SK-N-SH (cell line): ENCODE measurements at regions not wholly inside any gene's neighbourhood (a gene's known extent, or its start where the extent isn't known, plus 50 kb on each side); places are given as distances from the start of the nearest gene placed in this dataset.

Experiments
- CTCF ChIP-seq: fragments of 200-600 bp; sonication (generic); IDR thresholded peaks from 2 replicates; pipeline ENCODE4 v1.6.1; 2017; ENCODE audit warnings: antibody characterized with exemption, mild to moderate bottlenecking, moderate library complexity
- EP300 ChIP-seq, 2 experiments: IDR thresholded peaks; 2 replicates each; pipeline versions ENCODE4 v1.4.0 to v1.6.1; 2012; ENCODE audit warnings: borderline replicate concordance in 1 of 2, low read depth in 1 of 2, low read length in 1 of 2
- FOXM1 ChIP-seq: IDR thresholded peaks from 2 replicates; pipeline ENCODE4 v1.4.0; 2012; ENCODE audit warnings: low read depth, mild to moderate bottlenecking
- MAX ChIP-seq: IDR thresholded peaks from 2 replicates; pipeline ENCODE4 v1.4.0; 2012; ENCODE audit warnings: low read depth
- MEF2A ChIP-seq: IDR thresholded peaks from 2 replicates; pipeline ENCODE4 v1.4.0; 2012; ENCODE audit warnings: low read depth, borderline replicate concordance
- POLR2AphosphoS5 ChIP-seq: IDR thresholded peaks from 2 replicates; pipeline ENCODE4 v1.6.1; 2012; ENCODE audit warnings: low read depth, low read length
- RAD21 ChIP-seq: IDR thresholded peaks from 2 replicates; pipeline ENCODE4 v1.6.1; 2012; ENCODE audit warnings: mild to moderate bottlenecking, low read length
- SIN3A ChIP-seq: IDR thresholded peaks from 2 replicates; pipeline ENCODE4 v1.6.1; 2012; ENCODE audit warnings: low read depth, mild to moderate bottlenecking, low read length, moderate library complexity, borderline replicate concordance
- TAF1 ChIP-seq: IDR thresholded peaks from 2 replicates; pipeline ENCODE4 v1.6.1; 2012; ENCODE audit warnings: low read depth, mild to moderate bottlenecking, low read length, moderate library complexity, borderline replicate concordance

GRCh38 chr5:143642791-143643190 lies 169.2 kb upstream of the HMHB1 start:
- TF ChIP-seq CTCF (no peak), SIN3A (no peak), POLR2AphosphoS5 (no peak), TAF1 (no peak), FOXM1 (no peak), MEF2A (no peak), EP300 (IDR thresholded peaks at IDR 0.05; ENCODE audit: borderline replicate concordance in 1 of 2, low read depth in 1 of 2, low read length in 1 of 2) (no peak), RAD21 (no peak), MAX (no peak)
